WTC11 (cell line): ENCODE measurements at regions not wholly inside any gene's neighbourhood (a gene's known extent, or its start where the extent isn't known, plus 50 kb on each side); places are given as distances from the start of the nearest gene placed in this dataset.

Experiments
- ATF1 ChIP-seq: sonication (generic); formaldehyde crosslinking; IDR thresholded peaks from 2 replicates; pipeline ENCODE4 v1.8.1; 2023; ENCODE audit warnings: mild to moderate bottlenecking, moderate library complexity, missing genetic modification reagents
- ESRRA ChIP-seq: sonication (generic); formaldehyde crosslinking; IDR thresholded peaks from 2 replicates; pipeline ENCODE4 v1.8.1; 2022; ENCODE audit warnings: mild to moderate bottlenecking, missing genetic modification reagents, borderline replicate concordance
- FOXP1 ChIP-seq: sonication (generic); formaldehyde crosslinking; IDR thresholded peaks from 2 replicates; pipeline ENCODE4 v1.8.0; 2022; ENCODE audit warnings: missing genetic modification reagents, mild to moderate bottlenecking, moderate library complexity, borderline replicate concordance
- IRF2 ChIP-seq: sonication (generic); formaldehyde crosslinking; IDR thresholded peaks from 2 replicates; pipeline ENCODE4 v1.8.0; 2022; ENCODE audit warnings: low read depth, missing genetic modification reagents, borderline replicate concordance
- JAZF1 ChIP-seq: fragments of 250-450 bp; sonication (Bioruptor Pico); IDR thresholded peaks from 2 replicates; pipeline ENCODE4 v1.9.0; 2021; ENCODE audit warnings: moderate library complexity, mild to moderate bottlenecking, inconsistent platforms
- MXD4 ChIP-seq: fragments of 250-450 bp; sonication (Bioruptor Pico); IDR thresholded peaks from 2 replicates; pipeline ENCODE4 v1.8.0; 2021; ENCODE audit warnings: mild to moderate bottlenecking, moderate library complexity, borderline replicate concordance
- MYBL2 ChIP-seq: sonication (generic); formaldehyde crosslinking; IDR thresholded peaks from 2 replicates; pipeline ENCODE4 v1.8.1; 2023; ENCODE audit warnings: mild to moderate bottlenecking, moderate library complexity, missing genetic modification reagents
- NFYB ChIP-seq: sonication (generic); formaldehyde crosslinking; conservative IDR thresholded peaks from 2 replicates; pipeline ENCODE4 v1.8.0; 2022; ENCODE audit warnings: low read depth, missing genetic modification reagents
- NR3C1 ChIP-seq: sonication (generic); formaldehyde crosslinking; conservative IDR thresholded peaks from 2 replicates; pipeline ENCODE4 v1.8.1; 2023; ENCODE audit warnings: low read depth, mild to moderate bottlenecking, missing genetic modification reagents
- OVOL2 ChIP-seq: fragments of 250-450 bp; sonication (Bioruptor Pico); IDR thresholded peaks from 2 replicates; pipeline ENCODE4 v1.9.0; 2021; ENCODE audit warnings: mild to moderate bottlenecking, borderline replicate concordance
- SMAD3 ChIP-seq: sonication (generic); formaldehyde crosslinking; IDR thresholded peaks from 2 replicates; pipeline ENCODE4 v1.8.0; 2022; ENCODE audit warnings: missing genetic modification reagents, mild to moderate bottlenecking, borderline replicate concordance
- SP1 ChIP-seq: sonication (generic); formaldehyde crosslinking; conservative IDR thresholded peaks from 2 replicates; pipeline ENCODE4 v1.8.1; 2022; ENCODE audit warnings: missing genetic modification reagents
- TCF7 ChIP-seq: sonication (generic); formaldehyde crosslinking; IDR thresholded peaks from 2 replicates; pipeline ENCODE4 v1.8.0; 2022; ENCODE audit warnings: mild to moderate bottlenecking, low read depth, missing genetic modification reagents, moderate library complexity
- ZNF138 ChIP-seq: sonication (generic); formaldehyde crosslinking; conservative IDR thresholded peaks from 2 replicates; pipeline ENCODE4 v1.8.1; 2022; ENCODE audit warnings: mild to moderate bottlenecking, moderate library complexity, missing genetic modification reagents
- ZNF232 ChIP-seq: sonication (generic); formaldehyde crosslinking; IDR thresholded peaks from 2 replicates; pipeline ENCODE4 v1.8.0; 2022; ENCODE audit warnings: mild to moderate bottlenecking, missing genetic modification reagents
- ZNF263 ChIP-seq: sonication (generic); formaldehyde crosslinking; IDR thresholded peaks from 2 replicates; pipeline ENCODE4 v1.8.1; 2022; ENCODE audit warnings: low read depth, mild to moderate bottlenecking, moderate library complexity, missing genetic modification reagents
- ZNF671 ChIP-seq: fragments of 250-450 bp; sonication (Bioruptor Pico); IDR thresholded peaks from 2 replicates; pipeline ENCODE4 v1.8.0; 2021; ENCODE audit warnings: mild to moderate bottlenecking
- TF ChIP-seq, protein P1 (sequence below): sonication (generic); formaldehyde crosslinking; IDR thresholded peaks from 2 replicates; pipeline ENCODE4 v1.8.1; 2022; ENCODE audit warnings: low read depth, missing genetic modification reagents, borderline replicate concordance
- TF ChIP-seq, protein P2 (sequence below): sonication (generic); formaldehyde crosslinking; IDR thresholded peaks from 2 replicates; pipeline ENCODE4 v1.8.1; 2022; ENCODE audit warnings: mild to moderate bottlenecking, moderate library complexity, missing genetic modification reagents
- TF ChIP-seq, protein P3 (sequence below): sonication (generic); formaldehyde crosslinking; IDR thresholded peaks from 2 replicates; pipeline ENCODE4 v1.8.1; 2022; ENCODE audit warnings: low read depth, mild to moderate bottlenecking, moderate library complexity, missing genetic modification reagents, borderline replicate concordance
- TF ChIP-seq, protein P4 (sequence below): sonication (generic); formaldehyde crosslinking; IDR thresholded peaks from 2 replicates; pipeline ENCODE4 v1.8.1; 2023; ENCODE audit warnings: mild to moderate bottlenecking, missing genetic modification reagents
- TF ChIP-seq, protein P5 (sequence below): sonication (generic); formaldehyde crosslinking; IDR thresholded peaks from 2 replicates; pipeline ENCODE4 v1.8.0; 2022; ENCODE audit warnings: mild to moderate bottlenecking, missing genetic modification reagents
- TF ChIP-seq, protein P6 (sequence below): sonication (generic); formaldehyde crosslinking; IDR thresholded peaks from 2 replicates; pipeline ENCODE4 v1.8.0; 2022; ENCODE audit warnings: mild to moderate bottlenecking, missing genetic modification reagents
- TF ChIP-seq, protein P7 (sequence below): sonication (generic); formaldehyde crosslinking; IDR thresholded peaks from 2 replicates; pipeline ENCODE4 v1.8.0; 2022; ENCODE audit warnings: missing genetic modification reagents
- TF ChIP-seq, protein P8 (sequence below): fragments of 250-450 bp; sonication (Bioruptor Pico); IDR thresholded peaks from 2 replicates; pipeline ENCODE4 v2.1.2; 2022; ENCODE audit warnings: mild to moderate bottlenecking, moderate library complexity

DNA sequence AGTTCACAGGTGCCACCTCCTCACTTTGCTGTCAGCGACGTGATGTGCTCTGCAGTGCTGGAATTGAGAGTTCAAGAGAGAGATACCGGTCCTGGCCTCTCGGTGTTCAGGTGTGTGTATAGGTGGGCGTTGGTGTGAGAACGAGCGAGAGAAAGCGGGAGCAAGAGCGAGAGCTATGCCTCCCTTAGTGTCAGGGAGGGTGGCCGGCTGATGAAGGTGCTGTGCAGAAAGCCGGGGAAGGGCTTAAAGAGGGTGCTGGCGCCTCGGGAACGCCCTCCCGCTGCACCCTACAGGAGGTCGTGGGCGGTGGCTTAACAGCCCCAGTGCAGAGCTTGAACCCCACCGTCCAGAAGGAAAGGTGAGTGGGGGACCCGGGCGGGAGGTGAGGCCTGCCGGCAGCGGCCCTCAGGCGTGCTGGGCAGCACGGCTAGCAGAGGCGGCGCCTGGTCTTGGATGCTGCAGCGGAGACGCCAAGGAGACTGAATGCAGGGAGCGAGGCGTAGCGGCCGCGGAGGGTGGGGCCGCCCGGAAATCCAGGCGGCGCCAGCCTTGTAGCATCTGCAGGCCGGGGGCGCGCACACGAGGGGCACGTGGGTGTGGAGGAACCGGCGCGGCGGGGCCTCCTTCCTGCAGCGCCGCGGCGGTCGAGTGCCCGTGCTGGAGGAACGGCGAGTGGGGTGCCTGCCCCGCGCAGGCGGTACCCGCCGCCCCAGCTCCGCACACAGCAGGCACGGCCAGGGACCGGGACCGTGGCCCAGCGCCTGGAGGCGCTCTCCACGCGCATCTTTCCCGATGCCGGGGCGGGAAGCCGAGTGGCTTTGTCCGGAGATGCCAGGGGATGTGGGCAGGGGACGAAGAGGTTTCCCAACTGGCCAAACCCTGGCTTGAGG, 246.8 kb upstream of the TOPAZ1 start (continued):
- TF ChIP-seq, protein P1, sequence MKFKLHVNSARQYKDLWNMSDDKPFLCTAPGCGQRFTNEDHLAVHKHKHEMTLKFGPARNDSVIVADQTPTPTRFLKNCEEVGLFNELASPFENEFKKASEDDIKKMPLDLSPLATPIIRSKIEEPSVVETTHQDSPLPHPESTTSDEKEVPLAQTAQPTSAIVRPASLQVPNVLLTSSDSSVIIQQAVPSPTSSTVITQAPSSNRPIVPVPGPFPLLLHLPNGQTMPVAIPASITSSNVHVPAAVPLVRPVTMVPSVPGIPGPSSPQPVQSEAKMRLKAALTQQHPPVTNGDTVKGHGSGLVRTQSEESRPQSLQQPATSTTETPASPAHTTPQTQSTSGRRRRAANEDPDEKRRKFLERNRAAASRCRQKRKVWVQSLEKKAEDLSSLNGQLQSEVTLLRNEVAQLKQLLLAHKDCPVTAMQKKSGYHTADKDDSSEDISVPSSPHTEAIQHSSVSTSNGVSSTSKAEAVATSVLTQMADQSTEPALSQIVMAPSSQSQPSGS (CRISPR knock-in tag), result no peak
- TF ChIP-seq MXD4 (CRISPR knock-in tag), result no peak
- TF ChIP-seq, protein P2, sequence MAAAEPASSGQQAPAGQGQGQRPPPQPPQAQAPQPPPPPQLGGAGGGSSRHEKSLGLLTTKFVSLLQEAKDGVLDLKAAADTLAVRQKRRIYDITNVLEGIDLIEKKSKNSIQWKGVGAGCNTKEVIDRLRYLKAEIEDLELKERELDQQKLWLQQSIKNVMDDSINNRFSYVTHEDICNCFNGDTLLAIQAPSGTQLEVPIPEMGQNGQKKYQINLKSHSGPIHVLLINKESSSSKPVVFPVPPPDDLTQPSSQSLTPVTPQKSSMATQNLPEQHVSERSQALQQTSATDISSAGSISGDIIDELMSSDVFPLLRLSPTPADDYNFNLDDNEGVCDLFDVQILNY (CRISPR knock-in tag), result no peak
- TF ChIP-seq ZNF263 (CRISPR knock-in tag), result no peak
- TF ChIP-seq MYBL2 (CRISPR knock-in tag), result peak; percentile 81
- no peak for TF ChIP-seq NR3C1 (CRISPR knock-in tag)
- no peak for TF ChIP-seq ESRRA
- TF ChIP-seq SMAD3 (CRISPR knock-in tag), result 0 out of 2 replicates have a peak, but pooled peaks have one; percentile 31
- TF ChIP-seq ZNF138 (CRISPR knock-in tag), result no peak
- TF ChIP-seq, protein P3, sequence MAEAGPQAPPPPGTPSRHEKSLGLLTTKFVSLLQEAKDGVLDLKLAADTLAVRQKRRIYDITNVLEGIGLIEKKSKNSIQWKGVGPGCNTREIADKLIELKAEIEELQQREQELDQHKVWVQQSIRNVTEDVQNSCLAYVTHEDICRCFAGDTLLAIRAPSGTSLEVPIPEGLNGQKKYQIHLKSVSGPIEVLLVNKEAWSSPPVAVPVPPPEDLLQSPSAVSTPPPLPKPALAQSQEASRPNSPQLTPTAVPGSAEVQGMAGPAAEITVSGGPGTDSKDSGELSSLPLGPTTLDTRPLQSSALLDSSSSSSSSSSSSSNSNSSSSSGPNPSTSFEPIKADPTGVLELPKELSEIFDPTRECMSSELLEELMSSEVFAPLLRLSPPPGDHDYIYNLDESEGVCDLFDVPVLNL, result peak; percentile 60; the same call in 1 of the 2 replicates
- no peak for TF ChIP-seq JAZF1 (CRISPR knock-in tag)
- no peak for TF ChIP-seq ZNF232
- TF ChIP-seq OVOL2 (CRISPR knock-in tag), result no peak
- TF ChIP-seq FOXP1 (CRISPR knock-in tag), result 0 out of 2 replicates have a peak, but pooled peaks have one; percentile 17
- TF ChIP-seq ATF1, result no peak
- TF ChIP-seq, protein P4, sequence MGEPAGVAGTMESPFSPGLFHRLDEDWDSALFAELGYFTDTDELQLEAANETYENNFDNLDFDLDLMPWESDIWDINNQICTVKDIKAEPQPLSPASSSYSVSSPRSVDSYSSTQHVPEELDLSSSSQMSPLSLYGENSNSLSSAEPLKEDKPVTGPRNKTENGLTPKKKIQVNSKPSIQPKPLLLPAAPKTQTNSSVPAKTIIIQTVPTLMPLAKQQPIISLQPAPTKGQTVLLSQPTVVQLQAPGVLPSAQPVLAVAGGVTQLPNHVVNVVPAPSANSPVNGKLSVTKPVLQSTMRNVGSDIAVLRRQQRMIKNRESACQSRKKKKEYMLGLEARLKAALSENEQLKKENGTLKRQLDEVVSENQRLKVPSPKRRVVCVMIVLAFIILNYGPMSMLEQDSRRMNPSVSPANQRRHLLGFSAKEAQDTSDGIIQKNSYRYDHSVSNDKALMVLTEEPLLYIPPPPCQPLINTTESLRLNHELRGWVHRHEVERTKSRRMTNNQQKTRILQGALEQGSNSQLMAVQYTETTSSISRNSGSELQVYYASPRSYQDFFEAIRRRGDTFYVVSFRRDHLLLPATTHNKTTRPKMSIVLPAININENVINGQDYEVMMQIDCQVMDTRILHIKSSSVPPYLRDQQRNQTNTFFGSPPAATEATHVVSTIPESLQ (CRISPR knock-in tag), result no peak
- TF ChIP-seq ZNF671, result no peak
- TF ChIP-seq, protein P5, sequence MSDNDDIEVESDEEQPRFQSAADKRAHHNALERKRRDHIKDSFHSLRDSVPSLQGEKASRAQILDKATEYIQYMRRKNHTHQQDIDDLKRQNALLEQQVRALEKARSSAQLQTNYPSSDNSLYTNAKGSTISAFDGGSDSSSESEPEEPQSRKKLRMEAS (CRISPR knock-in tag), result peak; percentile 76; the same call in 1 of the 2 replicates
- peak; percentile 28; the same call in 1 of the 2 replicates for TF ChIP-seq NFYB (CRISPR knock-in tag)
- no peak; the same call in 1 of the 2 replicates for TF ChIP-seq TCF7 (CRISPR knock-in tag)
- TF ChIP-seq IRF2 (CRISPR knock-in tag), result no peak
- TF ChIP-seq, protein P6, sequence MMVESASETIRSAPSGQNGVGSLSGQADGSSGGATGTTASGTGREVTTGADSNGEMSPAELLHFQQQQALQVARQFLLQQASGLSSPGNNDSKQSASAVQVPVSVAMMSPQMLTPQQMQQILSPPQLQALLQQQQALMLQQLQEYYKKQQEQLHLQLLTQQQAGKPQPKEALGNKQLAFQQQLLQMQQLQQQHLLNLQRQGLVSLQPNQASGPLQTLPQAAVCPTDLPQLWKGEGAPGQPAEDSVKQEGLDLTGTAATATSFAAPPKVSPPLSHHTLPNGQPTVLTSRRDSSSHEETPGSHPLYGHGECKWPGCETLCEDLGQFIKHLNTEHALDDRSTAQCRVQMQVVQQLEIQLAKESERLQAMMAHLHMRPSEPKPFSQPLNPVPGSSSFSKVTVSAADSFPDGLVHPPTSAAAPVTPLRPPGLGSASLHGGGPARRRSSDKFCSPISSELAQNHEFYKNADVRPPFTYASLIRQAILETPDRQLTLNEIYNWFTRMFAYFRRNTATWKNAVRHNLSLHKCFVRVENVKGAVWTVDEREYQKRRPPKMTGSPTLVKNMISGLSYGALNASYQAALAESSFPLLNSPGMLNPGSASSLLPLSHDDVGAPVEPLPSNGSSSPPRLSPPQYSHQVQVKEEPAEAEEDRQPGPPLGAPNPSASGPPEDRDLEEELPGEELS (CRISPR knock-in tag), result no peak
- no peak for TF ChIP-seq SP1
- TF ChIP-seq, protein P7, sequence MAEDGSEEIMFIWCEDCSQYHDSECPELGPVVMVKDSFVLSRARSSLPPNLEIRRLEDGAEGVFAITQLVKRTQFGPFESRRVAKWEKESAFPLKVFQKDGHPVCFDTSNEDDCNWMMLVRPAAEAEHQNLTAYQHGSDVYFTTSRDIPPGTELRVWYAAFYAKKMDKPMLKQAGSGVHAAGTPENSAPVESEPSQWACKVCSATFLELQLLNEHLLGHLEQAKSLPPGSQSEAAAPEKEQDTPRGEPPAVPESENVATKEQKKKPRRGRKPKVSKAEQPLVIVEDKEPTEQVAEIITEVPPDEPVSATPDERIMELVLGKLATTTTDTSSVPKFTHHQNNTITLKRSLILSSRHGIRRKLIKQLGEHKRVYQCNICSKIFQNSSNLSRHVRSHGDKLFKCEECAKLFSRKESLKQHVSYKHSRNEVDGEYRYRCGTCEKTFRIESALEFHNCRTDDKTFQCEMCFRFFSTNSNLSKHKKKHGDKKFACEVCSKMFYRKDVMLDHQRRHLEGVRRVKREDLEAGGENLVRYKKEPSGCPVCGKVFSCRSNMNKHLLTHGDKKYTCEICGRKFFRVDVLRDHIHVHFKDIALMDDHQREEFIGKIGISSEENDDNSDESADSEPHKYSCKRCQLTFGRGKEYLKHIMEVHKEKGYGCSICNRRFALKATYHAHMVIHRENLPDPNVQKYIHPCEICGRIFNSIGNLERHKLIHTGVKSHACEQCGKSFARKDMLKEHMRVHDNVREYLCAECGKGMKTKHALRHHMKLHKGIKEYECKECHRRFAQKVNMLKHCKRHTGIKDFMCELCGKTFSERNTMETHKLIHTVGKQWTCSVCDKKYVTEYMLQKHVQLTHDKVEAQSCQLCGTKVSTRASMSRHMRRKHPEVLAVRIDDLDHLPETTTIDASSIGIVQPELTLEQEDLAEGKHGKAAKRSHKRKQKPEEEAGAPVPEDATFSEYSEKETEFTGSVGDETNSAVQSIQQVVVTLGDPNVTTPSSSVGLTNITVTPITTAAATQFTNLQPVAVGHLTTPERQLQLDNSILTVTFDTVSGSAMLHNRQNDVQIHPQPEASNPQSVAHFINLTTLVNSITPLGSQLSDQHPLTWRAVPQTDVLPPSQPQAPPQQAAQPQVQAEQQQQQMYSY (CRISPR knock-in tag), result no peak
- TF ChIP-seq, protein P8, sequence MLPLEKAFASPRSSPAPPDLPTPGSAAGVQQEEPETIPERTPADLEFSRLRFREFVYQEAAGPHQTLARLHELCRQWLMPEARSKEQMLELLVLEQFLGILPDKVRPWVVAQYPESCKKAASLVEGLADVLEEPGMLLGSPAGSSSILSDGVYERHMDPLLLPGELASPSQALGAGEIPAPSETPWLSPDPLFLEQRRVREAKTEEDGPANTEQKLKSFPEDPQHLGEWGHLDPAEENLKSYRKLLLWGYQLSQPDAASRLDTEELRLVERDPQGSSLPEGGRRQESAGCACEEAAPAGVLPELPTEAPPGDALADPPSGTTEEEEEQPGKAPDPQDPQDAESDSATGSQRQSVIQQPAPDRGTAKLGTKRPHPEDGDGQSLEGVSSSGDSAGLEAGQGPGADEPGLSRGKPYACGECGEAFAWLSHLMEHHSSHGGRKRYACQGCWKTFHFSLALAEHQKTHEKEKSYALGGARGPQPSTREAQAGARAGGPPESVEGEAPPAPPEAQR (CRISPR knock-in tag), result no peak
